ENCODE measurements at regions not wholly inside any gene's neighbourhood (a gene's known extent, or its start where the extent isn't known, plus 50 kb on each side); places are given as distances from the start of the nearest gene placed in this dataset.

DNA sequence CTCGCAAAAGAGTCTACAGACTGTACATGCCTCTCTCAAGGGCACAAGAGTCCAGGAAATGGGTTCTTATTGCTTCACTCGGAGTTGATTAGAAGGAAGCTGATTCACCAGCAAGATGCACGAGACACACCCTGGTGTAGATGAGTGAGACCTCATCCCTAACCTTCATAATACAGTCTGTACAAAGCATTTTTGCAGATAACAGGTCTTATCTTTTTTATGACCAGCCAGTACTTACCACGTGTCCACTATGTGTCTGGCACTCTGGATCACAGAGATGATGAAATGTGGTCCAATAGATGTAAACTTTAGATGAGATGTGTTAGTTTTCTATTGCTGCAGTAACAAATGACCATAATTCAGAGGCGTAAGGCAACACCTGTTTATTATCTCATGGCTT is 53.4 kb upstream of the PWP1 start:
- TF ChIP-seq EZH2phosphoT487 (IDR thresholded peaks at IDR 0.05; ENCODE audit: insufficient read depth, low read depth) (no peak), EZH2 (IDR thresholded peaks at IDR 0.05; ENCODE audit: insufficient read depth, poor library complexity, severe bottlenecking) (no peak)

All from GM23248 (cell line).